SH-SY5Y (cell line): ENCODE measurements at regions not wholly inside any gene's neighbourhood (a gene's known extent, or its start where the extent isn't known, plus 50 kb on each side); places are given as distances from the start of the nearest gene placed in this dataset.

Experiments used
- GATA2 ChIP-seq: IDR thresholded peaks from 2 replicates; pipeline ENCODE4 v1.6.1; 2011; ENCODE audit warnings: mild to moderate bottlenecking, low read depth, low read length
- GATA3 ChIP-seq: IDR thresholded peaks from 2 replicates; pipeline ENCODE4 v1.6.1; 2011; ENCODE audit warnings: low read depth, mild to moderate bottlenecking, low read length, moderate library complexity

DNA sequence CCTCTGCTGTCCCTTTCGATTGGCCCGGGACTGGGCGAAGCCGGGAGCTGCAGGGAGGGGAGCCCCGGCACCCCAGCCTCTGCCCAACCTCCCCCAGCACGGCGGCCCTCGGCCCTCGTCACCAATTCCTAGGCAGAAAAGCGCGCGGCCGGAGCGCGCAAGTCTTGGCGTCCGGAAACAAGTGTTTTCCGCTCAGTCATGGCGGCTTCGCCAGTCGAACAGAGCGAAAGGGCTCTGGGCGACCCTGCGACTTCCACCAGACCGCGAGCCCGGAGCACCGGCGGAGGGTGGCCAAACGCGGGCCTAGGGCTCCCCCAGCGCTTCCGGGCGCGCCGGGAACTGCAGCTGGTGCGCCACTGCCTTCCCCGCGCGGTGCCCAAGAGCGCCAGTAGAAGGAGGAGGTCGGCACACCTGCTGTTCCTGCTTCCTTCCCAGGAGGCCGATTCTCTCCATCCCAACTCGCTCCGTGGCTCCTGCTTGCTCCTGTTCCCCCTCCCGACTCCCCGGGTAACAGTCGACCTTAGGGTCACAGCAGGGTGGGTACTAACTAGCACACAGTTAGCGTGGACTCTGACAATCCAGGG lies 729.9 kb downstream of the ZWINT start:
- TF ChIP-seq GATA3 (no peak), GATA2 (no peak)
